ENCODE measurements at regions not wholly inside any gene's neighbourhood (a gene's known extent, or its start where the extent isn't known, plus 50 kb on each side); places are given as distances from the start of the nearest gene placed in this dataset.
A peak's percentile ranks its signal among the peaks of the same experiment; 100 is the strongest.

GRCh38 chr5:107217721-107218130 lies 453.0 kb downstream of the EFNA5 start:
- peaks cover 21% of the 10 kb centered on the region for H3K4me1 ChIP-seq (ENCODE audit: control insufficient read depth, extremely low read depth, insufficient read depth, low read length)
- peak overlapping the region; percentile 19 for H3K27ac ChIP-seq (ENCODE audit: control insufficient read depth, insufficient read depth, low read length)
- no peaks in the 10 kb centered on the region for H3K9me1 ChIP-seq (ENCODE audit: control insufficient read depth, extremely low read depth, insufficient read depth, low read length)
- dilution Hi-C loops (cut with MboI; ENCODE audit: extremely low pct_ligation_motif_present, low sequenced_read_pairs) = no loop called here
- H3K9me3 ChIP-seq (ENCODE audit: control insufficient read depth, low read depth, low read length) = no peaks in the 10 kb centered on the region
- H3K4me2 ChIP-seq (ENCODE audit: control insufficient read depth, extremely low read depth, insufficient read depth, low read depth, low read length) = peak overlapping the region; percentile 23
- no peak overlapping the region for H2AFZ ChIP-seq (ENCODE audit: control insufficient read depth, low read length)
- H3K36me3 ChIP-seq (ENCODE audit: control insufficient read depth in 2 of 2, extremely low read depth in 1 of 2, insufficient read depth in 2 of 2, low read length in 2 of 2) = no peaks in the 10 kb centered on the region
- no peaks in the 10 kb centered on the region for H3K79me2 ChIP-seq (ENCODE audit: control insufficient read depth, insufficient read depth, low read length)
- FAIRE-seq = peak; percentile 85
- H3K27me3 ChIP-seq (ENCODE audit: control insufficient read depth, extremely low read depth, insufficient read depth, low read length) = no peaks in the 10 kb centered on the region
- no peak overlapping the region for H3K4me3 ChIP-seq (ENCODE audit: control insufficient read depth in 2 of 3, extremely low read depth in 1 of 3, insufficient read depth in 2 of 3, low read depth in 1 of 3, low read length in 3 of 3)
- DNase-seq (ENCODE audit: low read depth, low spot score) = peak; percentile 35
- no peaks in the 10 kb centered on the region for H4K20me1 ChIP-seq (ENCODE audit: control insufficient read depth, extremely low read depth, insufficient read depth, low read length)
- TF ChIP-seq, protein P1, sequence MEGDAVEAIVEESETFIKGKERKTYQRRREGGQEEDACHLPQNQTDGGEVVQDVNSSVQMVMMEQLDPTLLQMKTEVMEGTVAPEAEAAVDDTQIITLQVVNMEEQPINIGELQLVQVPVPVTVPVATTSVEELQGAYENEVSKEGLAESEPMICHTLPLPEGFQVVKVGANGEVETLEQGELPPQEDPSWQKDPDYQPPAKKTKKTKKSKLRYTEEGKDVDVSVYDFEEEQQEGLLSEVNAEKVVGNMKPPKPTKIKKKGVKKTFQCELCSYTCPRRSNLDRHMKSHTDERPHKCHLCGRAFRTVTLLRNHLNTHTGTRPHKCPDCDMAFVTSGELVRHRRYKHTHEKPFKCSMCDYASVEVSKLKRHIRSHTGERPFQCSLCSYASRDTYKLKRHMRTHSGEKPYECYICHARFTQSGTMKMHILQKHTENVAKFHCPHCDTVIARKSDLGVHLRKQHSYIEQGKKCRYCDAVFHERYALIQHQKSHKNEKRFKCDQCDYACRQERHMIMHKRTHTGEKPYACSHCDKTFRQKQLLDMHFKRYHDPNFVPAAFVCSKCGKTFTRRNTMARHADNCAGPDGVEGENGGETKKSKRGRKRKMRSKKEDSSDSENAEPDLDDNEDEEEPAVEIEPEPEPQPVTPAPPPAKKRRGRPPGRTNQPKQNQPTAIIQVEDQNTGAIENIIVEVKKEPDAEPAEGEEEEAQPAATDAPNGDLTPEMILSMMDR (optimal IDR thresholded peaks at IDR 0.05 in 1 of 3, IDR thresholded peaks at IDR 0.05 in 1 of 3, conservative IDR thresholded peaks at IDR 0.05 in 1 of 3; ENCODE audit: extremely low read depth in 1 of 3, insufficient read depth in 2 of 3, low read length in 3 of 3) = no peak
- TF ChIP-seq EZH2 (IDR thresholded peaks at IDR 0.05; ENCODE audit: low read length) = no peak
- H3K9ac ChIP-seq (ENCODE audit: control insufficient read depth, extremely low read depth, insufficient read depth, low read length) = no peak overlapping the region

- H2AFZ ChIP-seq (ENCODE audit: control insufficient read depth, low read length) = no peak overlapping the region
- no peaks in the 10 kb centered on the region for H3K9me1 ChIP-seq (ENCODE audit: control insufficient read depth, extremely low read depth, insufficient read depth, low read length)
- no peaks in the 10 kb centered on the region for H3K27me3 ChIP-seq (ENCODE audit: control insufficient read depth, extremely low read depth, insufficient read depth, low read length)
- H3K27ac ChIP-seq (ENCODE audit: control insufficient read depth, insufficient read depth, low read length) = no peak overlapping the region
- H4K20me1 ChIP-seq (ENCODE audit: control insufficient read depth, extremely low read depth, insufficient read depth, low read length) = no peaks in the 10 kb centered on the region
- DNase-seq (ENCODE audit: low read depth, low spot score) = no peak
- TF ChIP-seq EZH2 (IDR thresholded peaks at IDR 0.05; ENCODE audit: low read length) = no peak
- TF ChIP-seq, protein P1 (optimal IDR thresholded peaks at IDR 0.05 in 1 of 3, IDR thresholded peaks at IDR 0.05 in 1 of 3, conservative IDR thresholded peaks at IDR 0.05 in 1 of 3; ENCODE audit: extremely low read depth in 1 of 3, insufficient read depth in 2 of 3, low read length in 3 of 3) = no peak
- no peak overlapping the region for H3K9ac ChIP-seq (ENCODE audit: control insufficient read depth, extremely low read depth, insufficient read depth, low read length)
- H3K4me2 ChIP-seq (ENCODE audit: control insufficient read depth, extremely low read depth, insufficient read depth, low read depth, low read length) = no peak overlapping the region
- dilution Hi-C loops (cut with MboI; ENCODE audit: extremely low pct_ligation_motif_present, low sequenced_read_pairs) = no loop called here
- H3K9me3 ChIP-seq (ENCODE audit: control insufficient read depth, low read depth, low read length) = no peaks in the 10 kb centered on the region
- no peaks in the 10 kb centered on the region for H3K36me3 ChIP-seq (ENCODE audit: control insufficient read depth in 2 of 2, extremely low read depth in 1 of 2, insufficient read depth in 2 of 2, low read length in 2 of 2)
- H3K4me3 ChIP-seq (ENCODE audit: control insufficient read depth in 2 of 3, extremely low read depth in 1 of 3, insufficient read depth in 2 of 3, low read depth in 1 of 3, low read length in 3 of 3) = no peak overlapping the region
- peaks cover 21% of the 10 kb centered on the region for H3K4me1 ChIP-seq (ENCODE audit: control insufficient read depth, extremely low read depth, insufficient read depth, low read length)
- no peak for FAIRE-seq
- no peaks in the 10 kb centered on the region for H3K79me2 ChIP-seq (ENCODE audit: control insufficient read depth, insufficient read depth, low read length)
These were observed 454.1 kb downstream of the EFNA5 start for GRCh38 chr5:107216587-107216986.
